Activated CD4-positive, alpha-beta T cell treated with anti-CD3 and anti-CD28 coated beads, Interleukin-2, Interleukin-6, amounts not matched to agents 100 ng/mL and 50 ng/mL, durations not matched to agents 16 hours and 8 hours (primary cell): ENCODE measurements at regions not wholly inside any gene's neighbourhood (a gene's known extent, or its start where the extent isn't known, plus 50 kb on each side); places are given as distances from the start of the nearest gene placed in this dataset.
"Not testable (repeated sequence)": the region's sequence is repeated elsewhere in the genome, so short reads cannot be mapped to it uniquely, and the experiment has no call there.

Source experiments
- DNase-seq: peaks from one replicate; pipeline ENCODE4 v3.0.0-alpha.2; 2020

GRCh38 chr14:49105512-49105911, 480.7 kb downstream of the RPS29 start:
- no peak for DNase-seq

- DNase-seq = no peak
These were observed 493.8 kb downstream of the RPS29 start for GRCh38 chr14:49092345-49092744.

GRCh38 chr14:49089107-49089506, 497.1 kb downstream of the RPS29 start:
- no peak for DNase-seq

GRCh38 chr14:49073292-49073691, 512.9 kb downstream of the RPS29 start:
- not testable (repeated sequence) for DNase-seq

- DNase-seq = no peak
These were observed 527.7 kb downstream of the RPS29 start for GRCh38 chr14:49058511-49058910.

- no peak for DNase-seq
These were observed 528.2 kb downstream of the RPS29 start for GRCh38 chr14:49057838-49058510.

- no peak for DNase-seq
These were observed 530.2 kb downstream of the RPS29 start for GRCh38 chr14:49056021-49056420.

- DNase-seq = no peak
These were observed 533.7 kb downstream of the RPS29 start for GRCh38 chr14:49052521-49052920.

- no peak for DNase-seq
These were observed 534.7 kb downstream of the RPS29 start for GRCh38 chr14:49051328-49052060.

GRCh38 chr14:49050822-49051221, 535.4 kb downstream of the RPS29 start:
- no peak for DNase-seq

GRCh38 chr14:49049711-49050110, 536.5 kb downstream of the RPS29 start:
- DNase-seq = no peak

- no peak for DNase-seq
These were observed 541.2 kb downstream of the RPS29 start for GRCh38 chr14:49044981-49045380.

- no peak for DNase-seq
These were observed 549.1 kb downstream of the RPS29 start for GRCh38 chr14:49036984-49037516.

GRCh38 chr14:49036266-49036665, 549.9 kb downstream of the RPS29 start:
- no peak for DNase-seq

- DNase-seq = no peak
These were observed 553.0 kb downstream of the RPS29 start for GRCh38 chr14:49033131-49033530.

- DNase-seq = not testable (repeated sequence)
These were observed 554.5 kb downstream of the RPS29 start for GRCh38 chr14:49031710-49032109.

- DNase-seq = no peak
These were observed 566.6 kb downstream of the RPS29 start for GRCh38 chr14:49019467-49020115.

GRCh38 chr14:49017447-49017846, 568.7 kb downstream of the RPS29 start:
- no peak for DNase-seq

- no peak for DNase-seq
These were observed 569.8 kb downstream of the RPS29 start for GRCh38 chr14:49016381-49016780.

- no peak for DNase-seq
These were observed 571.7 kb downstream of the RPS29 start for GRCh38 chr14:49014476-49014875.

- DNase-seq = no peak
These were observed 577.8 kb downstream of the RPS29 start for GRCh38 chr14:49008363-49008762.

- DNase-seq = no peak
These were observed 595.0 kb downstream of the RPS29 start for GRCh38 chr14:48991141-48991540.

- no peak for DNase-seq
These were observed 602.8 kb downstream of the RPS29 start for GRCh38 chr14:48983351-48983888.

GRCh38 chr14:48974994-48975393, 611.2 kb downstream of the RPS29 start:
- no peak for DNase-seq
